22Rv1 (cell line): ENCODE measurements at regions not wholly inside any gene's neighbourhood (a gene's known extent, or its start where the extent isn't known, plus 50 kb on each side); places are given as distances from the start of the nearest gene placed in this dataset.
"Not testable (repeated sequence)": the region's sequence is repeated elsewhere in the genome, so short reads cannot be mapped to it uniquely, and the experiment has no call there.

ENCODE experiments used
- H3K27ac ChIP-seq: fragments of 450-650 bp; 2 replicates; pipeline ENCODE4 v1.5.1; 2017
- ZFX ChIP-seq: fragments of 450-650 bp; IDR thresholded peaks from 2 replicates; pipeline ENCODE4 v1.6.1; 2017; ENCODE audit warnings: antibody characterized with exemption, borderline replicate concordance
- TF ChIP-seq, protein P1 (sequence below): fragments of 450-650 bp; IDR thresholded peaks from 2 replicates; pipeline ENCODE4 v1.5.1; 2017; ENCODE audit warnings: mild to moderate bottlenecking

DNA sequence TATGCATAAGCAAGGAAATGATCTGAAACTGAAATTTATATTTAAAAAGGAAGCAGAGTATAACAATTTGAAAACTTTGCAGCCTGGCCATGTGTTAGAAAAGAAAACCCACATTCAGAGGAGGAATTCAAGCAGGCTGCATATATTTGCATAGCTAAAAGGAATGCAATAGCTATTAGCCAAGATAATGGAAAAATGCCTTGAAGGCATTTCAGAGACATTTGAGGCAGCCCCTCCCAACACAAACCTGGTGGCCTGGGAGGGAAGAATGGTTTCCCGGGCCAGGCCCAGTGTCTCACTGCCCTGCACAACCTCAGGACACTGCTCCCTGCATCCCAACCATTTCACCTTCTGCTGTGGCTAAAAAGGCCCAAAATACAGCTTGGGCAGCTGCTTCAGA lies 136.8 kb downstream of the TYW3 start:
- H3K27ac ChIP-seq = no peak overlapping the region
- TF ChIP-seq, protein P1, sequence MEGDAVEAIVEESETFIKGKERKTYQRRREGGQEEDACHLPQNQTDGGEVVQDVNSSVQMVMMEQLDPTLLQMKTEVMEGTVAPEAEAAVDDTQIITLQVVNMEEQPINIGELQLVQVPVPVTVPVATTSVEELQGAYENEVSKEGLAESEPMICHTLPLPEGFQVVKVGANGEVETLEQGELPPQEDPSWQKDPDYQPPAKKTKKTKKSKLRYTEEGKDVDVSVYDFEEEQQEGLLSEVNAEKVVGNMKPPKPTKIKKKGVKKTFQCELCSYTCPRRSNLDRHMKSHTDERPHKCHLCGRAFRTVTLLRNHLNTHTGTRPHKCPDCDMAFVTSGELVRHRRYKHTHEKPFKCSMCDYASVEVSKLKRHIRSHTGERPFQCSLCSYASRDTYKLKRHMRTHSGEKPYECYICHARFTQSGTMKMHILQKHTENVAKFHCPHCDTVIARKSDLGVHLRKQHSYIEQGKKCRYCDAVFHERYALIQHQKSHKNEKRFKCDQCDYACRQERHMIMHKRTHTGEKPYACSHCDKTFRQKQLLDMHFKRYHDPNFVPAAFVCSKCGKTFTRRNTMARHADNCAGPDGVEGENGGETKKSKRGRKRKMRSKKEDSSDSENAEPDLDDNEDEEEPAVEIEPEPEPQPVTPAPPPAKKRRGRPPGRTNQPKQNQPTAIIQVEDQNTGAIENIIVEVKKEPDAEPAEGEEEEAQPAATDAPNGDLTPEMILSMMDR = no peak
- TF ChIP-seq ZFX = no peak

GRCh38 chr1:74877366-74877765 lies 144.4 kb downstream of the TYW3 start:
- H3K27ac ChIP-seq = not testable (repeated sequence)

GRCh38 chr1:74895411-74895810 lies 162.5 kb downstream of the TYW3 start:
- no peak overlapping the region for H3K27ac ChIP-seq
- TF ChIP-seq, protein P1 = no peak
- no peak for TF ChIP-seq ZFX

DNA sequence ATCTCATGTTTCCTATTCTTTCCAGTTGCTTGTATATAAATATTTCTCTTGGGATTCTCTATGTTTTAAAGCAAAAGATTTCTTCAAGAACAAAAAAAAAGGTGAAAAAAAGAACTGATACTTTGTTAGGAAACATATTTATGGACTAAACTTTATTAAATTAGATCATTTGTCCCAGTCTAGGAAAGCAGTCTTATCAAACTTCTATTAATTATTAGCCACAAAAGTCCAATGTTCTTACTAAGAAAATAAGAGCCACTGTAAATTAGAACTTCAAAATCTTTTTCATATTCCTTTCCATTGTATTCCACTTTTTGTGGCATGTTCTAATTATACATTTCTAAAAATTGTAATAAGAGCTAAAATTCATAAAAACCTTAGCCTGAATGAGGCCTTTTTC lies 175.2 kb downstream of the TYW3 start:
- TF ChIP-seq, protein P1 = no peak
- TF ChIP-seq ZFX = no peak
- H3K27ac ChIP-seq = no peak overlapping the region

DNA sequence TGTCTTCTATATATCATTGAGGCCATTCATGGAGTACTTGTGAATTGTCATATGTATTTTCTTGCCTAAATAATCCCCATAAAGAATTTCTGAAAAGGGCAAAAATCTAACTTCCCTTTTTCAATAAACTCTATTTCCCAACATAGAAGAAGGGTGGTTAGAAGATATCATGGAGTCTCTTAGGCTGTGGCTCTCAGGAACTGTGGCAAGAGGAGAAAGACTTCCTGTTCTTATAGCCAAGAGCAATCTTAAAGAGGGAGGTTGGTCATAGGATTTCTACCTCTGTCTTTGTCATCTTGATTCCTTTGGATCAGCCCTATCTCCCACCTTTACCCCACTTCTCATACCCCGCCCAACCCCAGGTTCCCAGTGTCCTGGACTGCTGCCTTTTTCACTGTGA lies 175.8 kb downstream of the TYW3 start:
- TF ChIP-seq ZFX = no peak
- TF ChIP-seq, protein P1 = no peak
- no peak overlapping the region for H3K27ac ChIP-seq

GRCh38 chr1:74913978-74914377 lies 181.0 kb downstream of the TYW3 start:
- H3K27ac ChIP-seq = no peak overlapping the region
- TF ChIP-seq, protein P1 = no peak
- no peak for TF ChIP-seq ZFX

DNA sequence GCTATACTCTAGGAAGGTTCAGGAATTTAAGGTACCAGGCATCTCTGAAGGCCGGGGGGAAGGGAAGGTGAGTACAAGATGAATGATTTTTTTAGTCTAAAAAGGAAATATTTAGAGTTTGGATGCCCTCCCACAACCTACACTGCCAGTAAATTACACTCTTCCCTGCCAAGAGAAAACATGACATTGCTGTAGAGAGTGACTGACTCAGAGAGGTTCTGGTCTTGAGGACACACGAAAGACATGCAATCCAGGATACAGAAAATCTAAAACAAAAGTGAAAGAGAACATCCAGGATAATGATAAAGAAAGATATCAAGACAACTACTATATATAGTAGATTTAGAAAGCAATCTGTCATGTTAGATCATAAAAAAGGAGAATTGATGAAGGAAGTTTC lies 200.5 kb downstream of the TYW3 start:
- no peak for TF ChIP-seq ZFX
- TF ChIP-seq, protein P1 = no peak
- H3K27ac ChIP-seq = no peak overlapping the region

- TF ChIP-seq ZFX = no peak
- TF ChIP-seq, protein P1 = no peak; the same call in 1 of the 2 replicates
Measured at GRCh38 chr1:74935446-74935845, 198.7 kb upstream of the LHX8 start.

More at GRCh38 chr1:74935446-74935845, 198.7 kb upstream of the LHX8 start:
- no peak overlapping the region for H3K27ac ChIP-seq
